ENCODE measurements at regions not wholly inside any gene's neighbourhood (a gene's known extent, or its start where the extent isn't known, plus 50 kb on each side); places are given as distances from the start of the nearest gene placed in this dataset.
A peak's percentile ranks its signal among the peaks of the same experiment; 100 is the strongest.
"Not testable (repeated sequence)": the region's sequence is repeated elsewhere in the genome, so short reads cannot be mapped to it uniquely, and the experiment has no call there.

GRCh38 chr7:32677593-32677992 is 182.3 kb downstream of the AVL9 start:
- TF ChIP-seq CTCF (IDR thresholded peaks at IDR 0.05; ENCODE audit: control insufficient read depth, extremely low read depth, insufficient read depth), result no peak
- no peak overlapping the region for H3K4me3 ChIP-seq (ENCODE audit: low read depth, low read length)

GRCh38 chr7:32676249-32676941 is 181.1 kb downstream of the AVL9 start:
- no peak overlapping the region for H3K4me3 ChIP-seq (ENCODE audit: low read depth, low read length)
- DNase-seq (ENCODE audit: low read depth), result no peak
- no peak for TF ChIP-seq CTCF (IDR thresholded peaks at IDR 0.05; ENCODE audit: control insufficient read depth, extremely low read depth, insufficient read depth)

More at GRCh38 chr7:32677593-32677992, 182.3 kb downstream of the AVL9 start:
- no peak for DNase-seq (ENCODE audit: low read depth)

GRCh38 chr7:32673275-32673983 is 178.1 kb downstream of the AVL9 start:
- TF ChIP-seq CTCF (IDR thresholded peaks at IDR 0.05; ENCODE audit: control insufficient read depth, extremely low read depth, insufficient read depth), result no peak
- no peak for DNase-seq (ENCODE audit: low read depth)
- no peak overlapping the region for H3K4me3 ChIP-seq (ENCODE audit: low read depth, low read length)

- no peak overlapping the region for H3K4me3 ChIP-seq (ENCODE audit: low read depth, low read length)
- no peak for TF ChIP-seq CTCF (IDR thresholded peaks at IDR 0.05; ENCODE audit: control insufficient read depth, extremely low read depth, insufficient read depth)
- DNase-seq (ENCODE audit: low read depth), result no peak
These were observed 175.1 kb downstream of the AVL9 start for GRCh38 chr7:32670110-32671025.

GRCh38 chr7:32669173-32669870 is 174.0 kb downstream of the AVL9 start:
- DNase-seq (ENCODE audit: low read depth), result peak; percentile 19
- not testable (repeated sequence) for H3K4me3 ChIP-seq (ENCODE audit: low read depth, low read length)

- not testable (repeated sequence) for H3K4me3 ChIP-seq (ENCODE audit: low read depth, low read length)
- peak; percentile 75 for DNase-seq (ENCODE audit: low read depth)
These were observed 173.3 kb downstream of the AVL9 start for GRCh38 chr7:32668387-32669097.

- DNase-seq (ENCODE audit: low read depth); H3K4me3 ChIP-seq (ENCODE audit: low read depth, low read length): not testable (repeated sequence)
These were observed 172.3 kb downstream of the AVL9 start for GRCh38 chr7:32667586-32667985.

- not testable (repeated sequence) for H3K4me3 ChIP-seq (ENCODE audit: low read depth, low read length); DNase-seq (ENCODE audit: low read depth)
These were observed 168.5 kb downstream of the AVL9 start for GRCh38 chr7:32663805-32664211.

- not testable (repeated sequence) for DNase-seq (ENCODE audit: low read depth); H3K4me3 ChIP-seq (ENCODE audit: low read depth, low read length)
These were observed 167.2 kb downstream of the AVL9 start for GRCh38 chr7:32662509-32662908.
